GM21423 (cell line): ENCODE measurements at regions not wholly inside any gene's neighbourhood (a gene's known extent, or its start where the extent isn't known, plus 50 kb on each side); places are given as distances from the start of the nearest gene placed in this dataset.
"Not testable (repeated sequence)": the region's sequence is repeated elsewhere in the genome, so short reads cannot be mapped to it uniquely, and the experiment has no call there.

Source experiments
- ATAC-seq: cut with Tn5 transposase; IDR thresholded peaks from one replicate; pipeline ENCODE4 v1.9.1; 2021; ENCODE audit warnings: mild to moderate bottlenecking, moderate library complexity; ENCODE audit not compliant: unreplicated experiment

GRCh38 chr2:241999184-241999583 lies 129.7 kb downstream of the RTP5 start:
- no peak for ATAC-seq

GRCh38 chr2:242001853-242002252 lies 132.3 kb downstream of the RTP5 start:
- no peak for ATAC-seq

- ATAC-seq = no peak
Measured at GRCh38 chr2:242002944-242003343, 133.4 kb downstream of the RTP5 start.

GRCh38 chr2:242004223-242004901 lies 134.8 kb downstream of the RTP5 start:
- no peak for ATAC-seq

GRCh38 chr2:242004902-242005230 lies 135.3 kb downstream of the RTP5 start:
- ATAC-seq = no peak

GRCh38 chr2:242006091-242006634 lies 136.6 kb downstream of the RTP5 start:
- not testable (repeated sequence) for ATAC-seq

- not testable (repeated sequence) for ATAC-seq
Measured at GRCh38 chr2:242008908-242009307, 139.4 kb downstream of the RTP5 start.

GRCh38 chr2:242009846-242010245 lies 140.3 kb downstream of the RTP5 start:
- ATAC-seq = not testable (repeated sequence)

- ATAC-seq = not testable (repeated sequence)
Measured at GRCh38 chr2:242010252-242011166, 141.0 kb downstream of the RTP5 start.

GRCh38 chr2:242011167-242011513 lies 141.6 kb downstream of the RTP5 start:
- ATAC-seq = no peak

- no peak for ATAC-seq
Measured at GRCh38 chr2:242011516-242011915, 142.0 kb downstream of the RTP5 start.

- ATAC-seq = no peak
Measured at GRCh38 chr2:242011991-242012764, 142.6 kb downstream of the RTP5 start.

- no peak for ATAC-seq
Measured at GRCh38 chr2:242012956-242013764, 143.6 kb downstream of the RTP5 start.

GRCh38 chr2:242013771-242014170 lies 144.2 kb downstream of the RTP5 start:
- no peak for ATAC-seq

GRCh38 chr2:242015108-242016065 lies 145.9 kb downstream of the RTP5 start:
- ATAC-seq = no peak

GRCh38 chr2:242017086-242017485 lies 147.6 kb downstream of the RTP5 start:
- ATAC-seq = no peak

- not testable (repeated sequence) for ATAC-seq
Measured at GRCh38 chr2:242018416-242018815, 148.9 kb downstream of the RTP5 start.

GRCh38 chr2:242019344-242019743 lies 149.8 kb downstream of the RTP5 start:
- no peak for ATAC-seq
